IMR-90 (cell line): ENCODE measurements at regions not wholly inside any gene's neighbourhood (a gene's known extent, or its start where the extent isn't known, plus 50 kb on each side); places are given as distances from the start of the nearest gene placed in this dataset.

Experiments used
- ATAC-seq: fragments of 200-7000 bp; cut with Tn5 transposase; 2 replicates; pipeline ENCODE4 v1.9.1; 2020; ENCODE audit warnings: low read depth, mild to moderate bottlenecking, moderate library complexity
- BruUV-seq: library from RNA; stranded (reverse); fragments of 400-500 nt; replicated peaks from 2 replicates; lab custom pipeline; 2021; lab: Mats Ljungman, UMichigan
- CTCF ChIA-PET: fragments of 300-600 bp; formaldehyde crosslinking; extraction: SDS; loops from one replicate; lab custom pipeline; 2021; ENCODE audit warnings: antibody characterized with exemption; lab: Yijun Ruan, JAX
- POLR2A ChIA-PET: fragments of 300-600 bp; sonication (Branson Sonifier 250); formaldehyde crosslinking; loops from one replicate; lab custom pipeline; 2022; ENCODE audit warnings: antibody characterized with exemption; ENCODE audit not compliant: unreplicated experiment; lab: Charles Lee
- DNase-seq: peaks from one replicate; pipeline ENCODE4 v3.0.0; 2013
- H2AFZ ChIP-seq: replicated peaks from 2 replicates; pipeline ENCODE3; 2013; ENCODE audit warnings: low read length, mild to moderate bottlenecking; ENCODE audit not compliant: poor library complexity
- H2AK5ac ChIP-seq: 2 replicates; pipeline ENCODE4 v1.6.1; 2013; ENCODE audit warnings: low read depth, low read length, inconsistent platforms
- H2AK9ac ChIP-seq: replicated peaks from 2 replicates; pipeline ENCODE3; 2013; ENCODE audit warnings: mild to moderate bottlenecking, low read depth, low read length, moderate library complexity; ENCODE audit not compliant: poor library complexity
- H2BK120ac ChIP-seq: 2 replicates; pipeline ENCODE4 v1.6.1; 2013; ENCODE audit warnings: low read depth, low read length, inconsistent platforms
- H2BK15ac ChIP-seq: 3 replicates; pipeline ENCODE4 v1.6.1; 2013; ENCODE audit warnings: low read depth, low read length, inconsistent platforms
- H2BK20ac ChIP-seq: 2 replicates; pipeline ENCODE4 v1.6.1; 2013; ENCODE audit warnings: low read depth, mild to moderate bottlenecking, inconsistent platforms, low read length, moderate library complexity
- H2BK5ac ChIP-seq: 2 replicates; pipeline ENCODE4 v1.6.1; 2013; ENCODE audit warnings: mild to moderate bottlenecking, low read depth, low read length, inconsistent platforms; ENCODE audit not compliant: poor library complexity, severe bottlenecking
- H3K14ac ChIP-seq: replicated peaks from 2 replicates; pipeline ENCODE4 v1.6.1; 2013; ENCODE audit warnings: low read depth, low read length, inconsistent platforms
- H3K18ac ChIP-seq: 2 replicates; pipeline ENCODE4 v1.6.1; 2013; ENCODE audit warnings: low read depth, low read length, control low read depth
- H3K23ac ChIP-seq: 2 replicates; pipeline ENCODE4 v1.6.1; 2013; ENCODE audit warnings: low read depth, low read length, inconsistent platforms
- H3K27ac ChIP-seq: 2 replicates; pipeline ENCODE4 v1.5.1; 2013; ENCODE audit warnings: mild to moderate bottlenecking, control low read depth, low read length; ENCODE audit not compliant: insufficient read depth
- H3K27me3 ChIP-seq: 2 replicates; pipeline ENCODE4 v1.6.1; 2013; ENCODE audit warnings: low read length; ENCODE audit not compliant: control insufficient read depth, insufficient read depth
- H3K36me3 ChIP-seq: 2 replicates; pipeline ENCODE4 v1.6.1; 2013; ENCODE audit warnings: low read length, mixed read lengths; ENCODE audit not compliant: control insufficient read depth, insufficient read depth
- H3K4ac ChIP-seq: 2 replicates; pipeline ENCODE4 v1.6.1; 2013; ENCODE audit warnings: low read depth, low read length, inconsistent platforms
- H3K4me1 ChIP-seq: 2 replicates; pipeline ENCODE4 v1.6.1; 2013; ENCODE audit warnings: low read length, mixed read lengths; ENCODE audit not compliant: control insufficient read depth, insufficient read depth
- H3K4me2 ChIP-seq: 2 replicates; pipeline ENCODE4 v1.6.1; 2013; ENCODE audit warnings: low read depth, mild to moderate bottlenecking, control low read depth, low read length, moderate library complexity
- H3K4me3 ChIP-seq: 2 replicates; pipeline ENCODE4 v1.5.1; 2013; ENCODE audit warnings: low read depth, mild to moderate bottlenecking, control low read depth, low read length, moderate library complexity; ENCODE audit not compliant: insufficient read depth
- H3K56ac ChIP-seq: 2 replicates; pipeline ENCODE4 v1.6.1; 2013; ENCODE audit warnings: low read length, inconsistent platforms; ENCODE audit not compliant: insufficient read depth; ENCODE audit errors: extremely low read depth
- H3K79me1 ChIP-seq, 2 experiments: 2 replicates each; pipeline ENCODE4 v1.6.1; 2013; ENCODE audit warnings: low read length in 2 of 2, inconsistent platforms in 1 of 2, low read depth in 1 of 2
- H3K9ac ChIP-seq: 2 replicates; pipeline ENCODE4 v1.6.1; 2013; ENCODE audit warnings: low read depth, low read length, control low read depth
- H3K9me1 ChIP-seq: 2 replicates; pipeline ENCODE4 v1.6.1; 2013; ENCODE audit warnings: low read length, inconsistent platforms; ENCODE audit not compliant: insufficient read depth
- H3K9me3 ChIP-seq: 2 replicates; pipeline ENCODE4 v1.6.1; 2013; ENCODE audit warnings: low read length; ENCODE audit not compliant: control insufficient read depth, insufficient read depth
- H4K20me1 ChIP-seq: 2 replicates; pipeline ENCODE4 v1.6.1; 2013; ENCODE audit warnings: low read length, inconsistent platforms; ENCODE audit not compliant: insufficient read depth
- H4K5ac ChIP-seq: 2 replicates; pipeline ENCODE4 v1.6.1; 2013; ENCODE audit warnings: mild to moderate bottlenecking, low read depth, low read length, control low read depth
- H4K8ac ChIP-seq, 2 experiments: 2 replicates each; pipeline ENCODE4 v1.6.1; 2013; ENCODE audit warnings: low read depth in 2 of 2, low read length in 2 of 2, control low read depth in 1 of 2, inconsistent platforms in 1 of 2
- H4K91ac ChIP-seq: 2 replicates; pipeline ENCODE4 v1.6.1; 2013; ENCODE audit warnings: low read depth, low read length, inconsistent platforms; ENCODE audit not compliant: insufficient read depth
- BHLHE40 ChIP-seq: fragments of 150-350 bp; IDR thresholded peaks from 2 replicates; pipeline ENCODE4 v1.6.1; 2016; ENCODE audit warnings: mild to moderate bottlenecking, low read depth, low read length
- CEBPB ChIP-seq: IDR thresholded peaks from 2 replicates; pipeline ENCODE4 v1.6.1; 2012; ENCODE audit warnings: low read depth, low read length, improper control_type of control experiment
- CHD1 ChIP-seq: IDR thresholded peaks from 2 replicates; pipeline ENCODE4 v1.6.1; 2012; ENCODE audit warnings: low read depth, low read length, improper control_type of control experiment
- FOS ChIP-seq: fragments of 150-350 bp; IDR thresholded peaks from 2 replicates; pipeline ENCODE4 v1.6.1; 2016; ENCODE audit warnings: low read depth, low read length
- MAFK ChIP-seq: IDR thresholded peaks from 2 replicates; pipeline ENCODE4 v1.6.1; 2012; ENCODE audit warnings: low read depth, low read length, improper control_type of control experiment
- MAZ ChIP-seq: IDR thresholded peaks from 2 replicates; pipeline ENCODE4 v1.6.1; 2012; ENCODE audit warnings: low read depth, mild to moderate bottlenecking, low read length, improper control_type of control experiment, moderate library complexity, borderline replicate concordance
- MXI1 ChIP-seq: IDR thresholded peaks from 2 replicates; pipeline ENCODE4 v1.6.1; 2012; ENCODE audit warnings: low read depth, mild to moderate bottlenecking, low read length, moderate library complexity, borderline replicate concordance
- NFE2L2 ChIP-seq: fragments of 150-350 bp; IDR thresholded peaks from 2 replicates; pipeline ENCODE4 v1.6.1; 2016; ENCODE audit warnings: low read depth, mild to moderate bottlenecking, low read length
- POLR2A ChIP-seq: IDR thresholded peaks from 2 replicates; pipeline ENCODE4 v1.6.1; 2012; ENCODE audit warnings: mild to moderate bottlenecking, low read depth, low read length
- RAD21 ChIP-seq: IDR thresholded peaks from 2 replicates; pipeline ENCODE4 v1.6.1; 2012; ENCODE audit warnings: low read length, improper control_type of control experiment
- RCOR1 ChIP-seq: IDR thresholded peaks from 2 replicates; pipeline ENCODE4 v1.6.1; 2012; ENCODE audit warnings: mild to moderate bottlenecking, low read length, improper control_type of control experiment; ENCODE audit not compliant: insufficient replicate concordance
- RFX5 ChIP-seq: IDR thresholded peaks from 2 replicates; pipeline ENCODE4 v1.8.0; 2012; ENCODE audit warnings: low read depth, mild to moderate bottlenecking, low read length, moderate library complexity
- SMC3 ChIP-seq: fragments of 150-350 bp; IDR thresholded peaks from 2 replicates; pipeline ENCODE4 v1.6.1; 2016; ENCODE audit warnings: low read depth, mild to moderate bottlenecking, antibody characterized with exemption, low read length, moderate library complexity
- USF2 ChIP-seq: fragments of 150-350 bp; IDR thresholded peaks from 2 replicates; pipeline ENCODE4 v1.6.1; 2017; ENCODE audit warnings: mild to moderate bottlenecking, antibody characterized with exemption, low read length, low read depth
- whole genome bisulfite sequencing, 2 experiments: methylation state at CpG; one replicate each; pipeline versions ENCODE4 v1.1.5 to v1.1.7; 2013; ENCODE audit warnings: missing lambda C conversion rate in 2 of 2; ENCODE audit not compliant: insufficient read length in 1 of 2; ENCODE audit errors: extremely low coverage in 2 of 2; 5-methylcytosine and 5-hydroxymethylcytosine counted together
- dilution Hi-C: fragments of 300-500 bp; cut with HindIII; formaldehyde crosslinking; loops from one replicate; pipeline ENCODE4 v1.14.3; 2018; ENCODE audit warnings: low sequenced_read_pairs; ENCODE audit not compliant: unreplicated experiment
- in situ Hi-C: fragments of 300-500 bp; cut with MboI; formaldehyde crosslinking; loops from 3 replicates; pipeline ENCODE4 v1.14.3; 2019; ENCODE audit warnings: low sequenced_read_pairs, inconsistent platforms, mixed read lengths
- intact Hi-C: fragments of 100-400 bp; cut with micrococcal nuclease; formaldehyde crosslinking; loops from 2 replicates; pipeline ENCODE4 v1.10.0; 2022
- TF ChIP-seq, protein P1 (sequence below): conservative IDR thresholded peaks from 2 replicates; pipeline ENCODE4 v1.5.1; 2012; ENCODE audit warnings: mild to moderate bottlenecking, low read depth, low read length, improper control_type of control experiment
- TF ChIP-seq, protein P2 (sequence below): fragments of 150-350 bp; IDR thresholded peaks from 2 replicates; pipeline ENCODE4 v1.6.1; 2016; ENCODE audit warnings: low read depth, mild to moderate bottlenecking, low read length, moderate library complexity, borderline replicate concordance

GRCh38 chr1:181985281-181985680 is 76.2 kb downstream of the ZNF648 start:
- Histone ChIP-seq H4K91ac (no peak overlapping the region), H4K5ac (no peak overlapping the region), H3K27ac (no peak overlapping the region), H3K79me1 (no peaks in the 10 kb centered on the region), H2BK5ac (no peak overlapping the region), H2BK20ac (no peak overlapping the region), H3K4ac (no peak overlapping the region), H2AFZ (no peak overlapping the region), H3K9ac (no peak overlapping the region), H2BK15ac (no peak overlapping the region), H3K4me3 (no peak overlapping the region), H3K9me1 (no peaks in the 10 kb centered on the region), H3K18ac (no peak overlapping the region), H2AK5ac (no peak overlapping the region), H2AK9ac (no peak overlapping the region), H3K56ac (no peak overlapping the region), H4K20me1 (no peaks in the 10 kb centered on the region), H2BK120ac (no peak overlapping the region), H3K4me2 (no peak overlapping the region), H3K36me3 (no peaks in the 10 kb centered on the region), H3K23ac (no peak overlapping the region), H4K8ac (no peak overlapping the region), H3K14ac (no peak overlapping the region), H3K27me3 (no peaks in the 10 kb centered on the region), H3K4me1 (no peaks in the 10 kb centered on the region), H3K9me3 (peaks cover 2% of the 10 kb centered on the region)
- no peak for TF ChIP-seq SMC3
- TF ChIP-seq, protein P1, sequence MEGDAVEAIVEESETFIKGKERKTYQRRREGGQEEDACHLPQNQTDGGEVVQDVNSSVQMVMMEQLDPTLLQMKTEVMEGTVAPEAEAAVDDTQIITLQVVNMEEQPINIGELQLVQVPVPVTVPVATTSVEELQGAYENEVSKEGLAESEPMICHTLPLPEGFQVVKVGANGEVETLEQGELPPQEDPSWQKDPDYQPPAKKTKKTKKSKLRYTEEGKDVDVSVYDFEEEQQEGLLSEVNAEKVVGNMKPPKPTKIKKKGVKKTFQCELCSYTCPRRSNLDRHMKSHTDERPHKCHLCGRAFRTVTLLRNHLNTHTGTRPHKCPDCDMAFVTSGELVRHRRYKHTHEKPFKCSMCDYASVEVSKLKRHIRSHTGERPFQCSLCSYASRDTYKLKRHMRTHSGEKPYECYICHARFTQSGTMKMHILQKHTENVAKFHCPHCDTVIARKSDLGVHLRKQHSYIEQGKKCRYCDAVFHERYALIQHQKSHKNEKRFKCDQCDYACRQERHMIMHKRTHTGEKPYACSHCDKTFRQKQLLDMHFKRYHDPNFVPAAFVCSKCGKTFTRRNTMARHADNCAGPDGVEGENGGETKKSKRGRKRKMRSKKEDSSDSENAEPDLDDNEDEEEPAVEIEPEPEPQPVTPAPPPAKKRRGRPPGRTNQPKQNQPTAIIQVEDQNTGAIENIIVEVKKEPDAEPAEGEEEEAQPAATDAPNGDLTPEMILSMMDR, result no peak
- TF ChIP-seq RCOR1, result no peak
- TF ChIP-seq POLR2A, result no peak
- no peak for TF ChIP-seq USF2
- TF ChIP-seq CEBPB, result no peak
- no peak for TF ChIP-seq MAZ
- no peak for TF ChIP-seq BHLHE40
- no peak for TF ChIP-seq RFX5
- no peak for TF ChIP-seq CHD1
- no peak for TF ChIP-seq NFE2L2
- TF ChIP-seq MXI1, result no peak
- TF ChIP-seq RAD21, result no peak
- TF ChIP-seq, protein P2, sequence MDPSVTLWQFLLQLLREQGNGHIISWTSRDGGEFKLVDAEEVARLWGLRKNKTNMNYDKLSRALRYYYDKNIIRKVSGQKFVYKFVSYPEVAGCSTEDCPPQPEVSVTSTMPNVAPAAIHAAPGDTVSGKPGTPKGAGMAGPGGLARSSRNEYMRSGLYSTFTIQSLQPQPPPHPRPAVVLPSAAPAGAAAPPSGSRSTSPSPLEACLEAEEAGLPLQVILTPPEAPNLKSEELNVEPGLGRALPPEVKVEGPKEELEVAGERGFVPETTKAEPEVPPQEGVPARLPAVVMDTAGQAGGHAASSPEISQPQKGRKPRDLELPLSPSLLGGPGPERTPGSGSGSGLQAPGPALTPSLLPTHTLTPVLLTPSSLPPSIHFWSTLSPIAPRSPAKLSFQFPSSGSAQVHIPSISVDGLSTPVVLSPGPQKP, result no peak
- TF ChIP-seq FOS, result no peak
- no peak for TF ChIP-seq MAFK
- ATAC-seq (no peak), DNase-seq (no peak)
- intact Hi-C loops, result no loop called here
- dilution Hi-C loops, result no loop called here
- in situ Hi-C loops, result no loop called here
- BruUV-seq, result no TSS peak
- POLR2A ChIA-PET, result no interaction called here
- 40% methylated on average over 1 of the region's 3 CpGs; no CpG with 5 or more reads in 1 of the 2 experiments for WGBS, 2 experiments
- CTCF ChIA-PET, result interaction anchor here (0.9 kb wide), 1 partner anchor 14 kb away, joined by 3 read pairs; no protein-coding TSS in a partner anchor
